DOHH2 (cell line): ENCODE measurements at regions not wholly inside any gene's neighbourhood (a gene's known extent, or its start where the extent isn't known, plus 50 kb on each side); places are given as distances from the start of the nearest gene placed in this dataset.

Source experiments
- H3F3A ChIP-seq: fragments of 200-600 bp; sonication (generic), shearing (Covaris generic); 2 replicates; pipeline ENCODE4 v1.6.0; 2016; ENCODE audit warnings: antibody characterized with exemption, mild to moderate bottlenecking; ENCODE audit not compliant: control insufficient read depth, insufficient read depth
- H3K27ac ChIP-seq: fragments of 200-600 bp; sonication (generic); 2 replicates; pipeline ENCODE4 v1.5.1; 2014; ENCODE audit warnings: low read depth, mild to moderate bottlenecking, low read length, moderate library complexity
- H3K27me3 ChIP-seq: fragments of 200-600 bp; sonication (generic); 2 replicates; pipeline ENCODE4 v1.6.1; 2014; ENCODE audit warnings: mild to moderate bottlenecking, low read length, mixed read lengths; ENCODE audit not compliant: control insufficient read depth
- H3K36me3 ChIP-seq: fragments of 200-600 bp; sonication (generic); 2 replicates; pipeline ENCODE4 v1.6.1; 2014; ENCODE audit warnings: mild to moderate bottlenecking, low read length, moderate library complexity, mixed read lengths; ENCODE audit not compliant: control insufficient read depth
- H3K4me1 ChIP-seq: fragments of 200-600 bp; sonication (generic); 2 replicates; pipeline ENCODE4 v1.6.1; 2014; ENCODE audit warnings: mild to moderate bottlenecking, low read length, mixed read lengths; ENCODE audit not compliant: control insufficient read depth
- H3K4me2 ChIP-seq: fragments of 200-600 bp; sonication (generic); 2 replicates; pipeline ENCODE4 v1.6.0; 2014; ENCODE audit warnings: mild to moderate bottlenecking, low read length, moderate library complexity
- H3K4me3 ChIP-seq: fragments of 200-600 bp; sonication (generic); 2 replicates; pipeline ENCODE4 v1.5.1; 2014; ENCODE audit warnings: mild to moderate bottlenecking, low read length, mixed read lengths
- H3K79me2 ChIP-seq: fragments of 200-600 bp; sonication (generic); 2 replicates; pipeline ENCODE4 v1.6.1; 2014; ENCODE audit warnings: mild to moderate bottlenecking, low read length, mixed read lengths; ENCODE audit not compliant: control insufficient read depth
- H3K9me2 ChIP-seq: fragments of 200-600 bp; sonication (generic); replicated peaks from 2 replicates; pipeline ENCODE4 v1.6.1; 2014; ENCODE audit warnings: mild to moderate bottlenecking, low read length, mixed read lengths; ENCODE audit not compliant: control insufficient read depth
- H3K9me3 ChIP-seq: fragments of 200-600 bp; sonication (generic); 2 replicates; pipeline ENCODE4 v1.6.1; 2014; ENCODE audit warnings: antibody characterized with exemption, low read length, mixed read lengths; ENCODE audit not compliant: control insufficient read depth, insufficient read depth
- H4K20me1 ChIP-seq: fragments of 200-600 bp; sonication (generic); 2 replicates; pipeline ENCODE4 v1.6.0; 2014; ENCODE audit warnings: low read depth, mild to moderate bottlenecking, antibody characterized with exemption, low read length, moderate library complexity; ENCODE audit not compliant: control insufficient read depth, insufficient read depth
- CTCF ChIP-seq: fragments of 200-600 bp; sonication (generic); IDR thresholded peaks from one replicate; pipeline ENCODE4 v1.5.1; 2014; ENCODE audit warnings: antibody characterized with exemption, mild to moderate bottlenecking, low read depth, low read length; ENCODE audit not compliant: poor library complexity, severe bottlenecking
- EZH2phosphoT487 ChIP-seq: fragments of 200-600 bp; sonication (generic); IDR thresholded peaks from 2 replicates; pipeline ENCODE4 v1.6.1; 2017; ENCODE audit warnings: borderline replicate concordance, mild to moderate bottlenecking, antibody characterized with exemption, low read length, moderate library complexity, mixed read lengths

GRCh38 chr2:121120411-121120810 is 164.6 kb downstream of the TFCP2L1 start:
- H3K9me2 ChIP-seq, result no peaks in the 10 kb centered on the region
- H3K27me3 ChIP-seq, result no peaks in the 10 kb centered on the region
- TF ChIP-seq CTCF (no peak), EZH2phosphoT487 (no peak)
- H3K4me1 ChIP-seq, result no peaks in the 10 kb centered on the region
- H3F3A ChIP-seq, result no peaks in the 10 kb centered on the region
- H3K4me2 ChIP-seq, result no peak overlapping the region
- H3K36me3 ChIP-seq, result no peaks in the 10 kb centered on the region
- no peak overlapping the region for H3K27ac ChIP-seq
- no peaks in the 10 kb centered on the region for H3K79me2 ChIP-seq
- H3K9me3 ChIP-seq, result no peaks in the 10 kb centered on the region
- no peak overlapping the region for H3K4me3 ChIP-seq
- no peaks in the 10 kb centered on the region for H4K20me1 ChIP-seq

- Histone ChIP-seq H3K4me2 (no peak overlapping the region), H3K4me3 (no peak overlapping the region), H3F3A (no peaks in the 10 kb centered on the region)
These were observed 164.0 kb downstream of the TFCP2L1 start for GRCh38 chr2:121120991-121121390.

GRCh38 chr2:121121661-121122060 is 163.3 kb downstream of the TFCP2L1 start:
- Histone ChIP-seq H4K20me1 (no peaks in the 10 kb centered on the region), H3K27ac (no peak overlapping the region), H3K36me3 (no peaks in the 10 kb centered on the region), H3K4me1 (no peaks in the 10 kb centered on the region), H3F3A (no peaks in the 10 kb centered on the region), H3K79me2 (no peaks in the 10 kb centered on the region), H3K9me2 (no peaks in the 10 kb centered on the region), H3K4me2 (no peak overlapping the region), H3K27me3 (no peaks in the 10 kb centered on the region), H3K9me3 (peaks cover 5% of the 10 kb centered on the region; the same call in 1 of the 2 replicates), H3K4me3 (no peak overlapping the region)
- TF ChIP-seq CTCF (no peak), EZH2phosphoT487 (no peak)

More at GRCh38 chr2:121120991-121121390, 164.0 kb downstream of the TFCP2L1 start:
- H3K4me1 ChIP-seq, result no peaks in the 10 kb centered on the region
- no peaks in the 10 kb centered on the region for H3K79me2 ChIP-seq
- H3K27me3 ChIP-seq, result no peaks in the 10 kb centered on the region
- TF ChIP-seq EZH2phosphoT487, result no peak
- H4K20me1 ChIP-seq, result no peaks in the 10 kb centered on the region
- no peaks in the 10 kb centered on the region for H3K9me2 ChIP-seq
- no peaks in the 10 kb centered on the region for H3K36me3 ChIP-seq
- peaks cover 1% of the 10 kb centered on the region; the same call in 1 of the 2 replicates for H3K9me3 ChIP-seq
- H3K27ac ChIP-seq, result no peak overlapping the region

- H3K27ac ChIP-seq, result no peak overlapping the region
- no peak overlapping the region for H3K4me2 ChIP-seq
- H3K27me3 ChIP-seq, result no peaks in the 10 kb centered on the region
- no peaks in the 10 kb centered on the region for H3K9me2 ChIP-seq
- no peaks in the 10 kb centered on the region for H3K4me1 ChIP-seq
- TF ChIP-seq CTCF, result no peak
- no peak for TF ChIP-seq EZH2phosphoT487
- no peaks in the 10 kb centered on the region for H4K20me1 ChIP-seq
- H3K4me3 ChIP-seq, result no peak overlapping the region
- H3K79me2 ChIP-seq, result no peaks in the 10 kb centered on the region
- H3K36me3 ChIP-seq, result no peaks in the 10 kb centered on the region
- H3F3A ChIP-seq, result no peaks in the 10 kb centered on the region
- peaks cover 5% of the 10 kb centered on the region; the same call in 1 of the 2 replicates for H3K9me3 ChIP-seq
These were observed 161.7 kb downstream of the TFCP2L1 start for GRCh38 chr2:121123268-121123667.
